Activated naive CD4-positive, alpha-beta T cell treated with anti-CD3 and anti-CD28 coated beads, Interleukin-2, amount 50 U/mL, for 72 hours (primary cell): ENCODE measurements at regions not wholly inside any gene's neighbourhood (a gene's known extent, or its start where the extent isn't known, plus 50 kb on each side); places are given as distances from the start of the nearest gene placed in this dataset.
"Not testable (repeated sequence)": the region's sequence is repeated elsewhere in the genome, so short reads cannot be mapped to it uniquely, and the experiment has no call there.

ENCODE experiments used
- ATAC-seq, 2 donors: fragments of 150-1000 bp; cut with Tn5 transposase; 2 replicates each; pipeline ENCODE4 v1.10.0; 2021; ENCODE audit warnings: mild to moderate bottlenecking in 2 of 2, moderate library complexity in 2 of 2
- DNase-seq, 2 donors: peaks; one replicate each; pipeline ENCODE4 v3.0.0; 2021 to 2022; ENCODE audit warnings: low spot score in 2 of 2
- H3K27ac Mint-ChIP-seq, 2 donors: one replicate each; pipeline ENCODE4 v1.8.0; 2022; ENCODE audit warnings: mild to moderate bottlenecking in 2 of 2, mixed read lengths in 2 of 2
- H3K36me3 Mint-ChIP-seq, 2 donors: one replicate each; pipeline ENCODE4 v1.8.0; 2022; ENCODE audit warnings: mixed read lengths in 2 of 2
- H3K9me3 Mint-ChIP-seq, 2 donors: one replicate each; pipeline ENCODE4 v1.8.0; 2022; ENCODE audit warnings: mixed read lengths in 2 of 2

- no peaks in the 10 kb centered on the region for H3K36me3 Mint-ChIP-seq
- H3K27ac Mint-ChIP-seq: no peak overlapping the region
- DNase-seq: no peak
These were observed 249.0 kb downstream of the SEC61B start for GRCh38 chr9:99471033-99471432.

GRCh38 chr9:99472240-99472915, 250.3 kb downstream of the SEC61B start:
- H3K9me3 Mint-ChIP-seq: no peaks in the 10 kb centered on the region

More at GRCh38 chr9:99471033-99471432, 249.0 kb downstream of the SEC61B start:
- no peaks in the 10 kb centered on the region for H3K9me3 Mint-ChIP-seq
- no peak for ATAC-seq

GRCh38 chr9:99472916-99473245, 250.8 kb downstream of the SEC61B start:
- DNase-seq (no peak), ATAC-seq (no peak)
- Mint-ChIP-seq H3K9me3 (no peaks in the 10 kb centered on the region), H3K36me3 (no peaks in the 10 kb centered on the region), H3K27ac (no peak overlapping the region)

More at GRCh38 chr9:99472240-99472915, 250.3 kb downstream of the SEC61B start:
- Mint-ChIP-seq H3K36me3 (no peaks in the 10 kb centered on the region), H3K27ac (no peak overlapping the region)
- DNase-seq (no peak), ATAC-seq (no peak)

GRCh38 chr9:99474186-99474585, 252.1 kb downstream of the SEC61B start:
- ATAC-seq (no peak), DNase-seq (no peak)
- H3K36me3 Mint-ChIP-seq: no peaks in the 10 kb centered on the region
- H3K9me3 Mint-ChIP-seq: no peaks in the 10 kb centered on the region
- no peak overlapping the region for H3K27ac Mint-ChIP-seq

GRCh38 chr9:99475401-99476065, 253.5 kb downstream of the SEC61B start:
- Mint-ChIP-seq H3K27ac (no peak overlapping the region), H3K9me3 (no peaks in the 10 kb centered on the region), H3K36me3 (no peaks in the 10 kb centered on the region)
- DNase-seq (no peak), ATAC-seq (no peak)

GRCh38 chr9:99478469-99479027, 256.5 kb downstream of the SEC61B start:
- ATAC-seq (no peak), DNase-seq (no peak)
- Mint-ChIP-seq H3K36me3 (no peaks in the 10 kb centered on the region), H3K9me3 (no peaks in the 10 kb centered on the region), H3K27ac (no peak overlapping the region)

GRCh38 chr9:99479929-99480328, 257.8 kb downstream of the SEC61B start:
- ATAC-seq: no peak
- Mint-ChIP-seq H3K9me3 (no peaks in the 10 kb centered on the region), H3K36me3 (no peaks in the 10 kb centered on the region), H3K27ac (no peak overlapping the region)
- DNase-seq: no peak

- ATAC-seq (no peak), DNase-seq (no peak)
- no peaks in the 10 kb centered on the region for H3K9me3 Mint-ChIP-seq
- H3K27ac Mint-ChIP-seq: no peak overlapping the region
- H3K36me3 Mint-ChIP-seq: no peaks in the 10 kb centered on the region
These were observed 263.4 kb downstream of the SEC61B start for GRCh38 chr9:99485459-99485858.

- no peaks in the 10 kb centered on the region for H3K36me3 Mint-ChIP-seq
- DNase-seq (no peak), ATAC-seq (no peak)
- H3K9me3 Mint-ChIP-seq: no peaks in the 10 kb centered on the region
- no peak overlapping the region for H3K27ac Mint-ChIP-seq
These were observed 264.6 kb downstream of the SEC61B start for GRCh38 chr9:99486684-99487083.

GRCh38 chr9:99488131-99489059, 266.3 kb downstream of the SEC61B start:
- peak overlapping the region in 1 of 2 donors; percentile 23 for H3K27ac Mint-ChIP-seq
- DNase-seq (no peak), ATAC-seq (no peak)
- no peaks in the 10 kb centered on the region for H3K9me3 Mint-ChIP-seq
- no peaks in the 10 kb centered on the region for H3K36me3 Mint-ChIP-seq

GRCh38 chr9:99489060-99489413, 267.0 kb downstream of the SEC61B start:
- no peak for DNase-seq
- H3K27ac Mint-ChIP-seq: peak overlapping the region in 1 of 2 donors; percentile 23
- no peak for ATAC-seq
- no peaks in the 10 kb centered on the region for H3K36me3 Mint-ChIP-seq
- H3K9me3 Mint-ChIP-seq: no peaks in the 10 kb centered on the region

GRCh38 chr9:99490729-99491128, 268.6 kb downstream of the SEC61B start:
- H3K27ac Mint-ChIP-seq: no peak overlapping the region
- ATAC-seq (no peak), DNase-seq (no peak)
- H3K36me3 Mint-ChIP-seq: no peaks in the 10 kb centered on the region
- H3K9me3 Mint-ChIP-seq: no peaks in the 10 kb centered on the region

GRCh38 chr9:99491408-99492158, 269.5 kb downstream of the SEC61B start:
- H3K9me3 Mint-ChIP-seq: no peaks in the 10 kb centered on the region
- no peak overlapping the region for H3K27ac Mint-ChIP-seq
- no peak for DNase-seq
- ATAC-seq: no peak
- no peaks in the 10 kb centered on the region for H3K36me3 Mint-ChIP-seq

- H3K27ac Mint-ChIP-seq: no peak overlapping the region
- H3K9me3 Mint-ChIP-seq: peaks cover 7 to 8% of the 10 kb centered on the region in 2 donors
These were observed 275.6 kb downstream of the SEC61B start for GRCh38 chr9:99497641-99498040.

GRCh38 chr9:99498979-99499378, 276.9 kb downstream of the SEC61B start:
- not testable (repeated sequence) for ATAC-seq, H3K27ac Mint-ChIP-seq, H3K9me3 Mint-ChIP-seq, DNase-seq
- peaks cover 0 to 11% of the 10 kb centered on the region in 2 donors for H3K36me3 Mint-ChIP-seq

More at GRCh38 chr9:99497641-99498040, 275.6 kb downstream of the SEC61B start:
- H3K36me3 Mint-ChIP-seq: peaks cover 0 to 11% of the 10 kb centered on the region in 2 donors
- DNase-seq (no peak), ATAC-seq (no peak)

GRCh38 chr9:99505936-99506335, 283.9 kb downstream of the SEC61B start:
- no peaks in the 10 kb centered on the region for H3K36me3 Mint-ChIP-seq
- no peak for ATAC-seq
- DNase-seq: no peak
- H3K27ac Mint-ChIP-seq: no peak overlapping the region
- H3K9me3 Mint-ChIP-seq: peaks cover 0 to 4% of the 10 kb centered on the region in 2 donors
